ENCODE measurements at regions not wholly inside any gene's neighbourhood (a gene's known extent, or its start where the extent isn't known, plus 50 kb on each side); places are given as distances from the start of the nearest gene placed in this dataset.

- no peak for DNase-seq
Measured at GRCh38 chrX:36947214-36947613, 61.0 kb upstream of the FAM47C start.

- no peak for DNase-seq
Measured at GRCh38 chrX:36950495-36951253, 57.5 kb upstream of the FAM47C start.

GRCh38 chrX:36957425-36958328 lies 50.5 kb upstream of the FAM47C start:
- DNase-seq = peak; percentile 47 to 90

All from NCI-H526 (cell line).